NCI-H1092 (cell line): ENCODE measurements at regions not wholly inside any gene's neighbourhood (a gene's known extent, or its start where the extent isn't known, plus 50 kb on each side); places are given as distances from the start of the nearest gene placed in this dataset.
"Not testable (repeated sequence)": the region's sequence is repeated elsewhere in the genome, so short reads cannot be mapped to it uniquely, and the experiment has no call there.

ENCODE experiments used
- DNase-seq: peaks from one replicate; lab custom pipeline; 2025; lab: John Stamatoyannopoulos, UW

DNA sequence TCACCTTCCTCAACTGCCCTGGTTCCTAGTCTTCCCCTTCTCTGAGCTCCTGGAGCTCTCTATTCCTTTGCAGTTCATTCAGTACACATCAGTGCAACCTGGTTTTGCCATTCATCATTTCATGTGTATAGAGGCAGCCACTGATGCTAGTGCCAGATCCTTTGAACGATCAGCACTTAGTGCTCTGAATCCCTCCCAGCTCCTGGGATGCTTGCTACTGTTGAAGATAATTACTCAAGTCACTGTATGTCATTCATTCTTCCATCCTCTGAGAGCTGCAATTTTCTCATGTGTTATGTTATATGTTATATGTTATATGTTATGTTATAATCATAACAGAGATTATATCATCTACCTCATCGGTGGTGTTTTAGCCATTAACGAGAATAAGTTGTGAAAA is 98.5 kb upstream of the UXS1 start:
- DNase-seq: no peak

DNA sequence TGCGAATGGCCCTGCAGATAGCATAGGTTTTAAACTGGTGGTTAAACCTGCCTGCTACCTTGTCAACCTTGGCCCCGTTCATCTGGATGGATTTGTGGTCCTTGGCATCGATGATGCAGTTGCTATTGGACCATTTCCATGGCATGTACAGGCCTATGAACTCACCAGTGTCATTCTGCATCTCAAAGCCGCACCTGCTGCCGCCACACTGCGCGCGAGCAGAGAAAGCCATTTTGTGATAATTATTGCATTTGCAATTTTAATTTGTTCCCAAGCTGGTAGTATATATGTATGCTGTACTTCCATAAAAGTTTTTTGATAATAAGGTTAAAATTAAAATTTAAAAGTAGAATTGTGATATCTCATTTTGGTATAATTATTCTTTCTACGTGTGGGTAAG is 94.8 kb upstream of the UXS1 start:
- DNase-seq: no peak

- no peak for DNase-seq
These were observed 91.2 kb upstream of the UXS1 start for GRCh38 chr2:106285237-106285829.

GRCh38 chr2:106284691-106285202 is 90.6 kb upstream of the UXS1 start:
- DNase-seq: no peak

DNA sequence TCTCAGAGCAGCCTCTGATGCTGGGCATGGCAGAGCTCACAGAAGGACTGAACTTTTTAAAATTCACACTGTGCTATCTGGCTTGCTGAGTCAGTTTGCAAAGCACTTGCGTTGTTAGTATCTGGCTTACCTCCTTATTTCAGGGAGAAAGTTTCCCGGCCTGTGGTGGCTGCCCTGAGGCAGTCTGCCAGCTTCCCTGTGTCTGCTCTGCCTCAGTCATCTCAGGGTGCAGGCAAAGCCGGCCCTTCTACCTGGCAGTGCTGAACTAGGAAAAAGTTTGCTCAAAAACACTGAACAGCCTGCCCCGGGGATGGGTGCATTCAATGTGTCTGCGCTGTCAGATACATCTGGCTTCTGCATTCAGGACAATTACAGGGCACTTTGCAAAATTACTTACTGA is 90.2 kb upstream of the UXS1 start:
- DNase-seq: no peak

GRCh38 chr2:106283228-106284152 is 89.4 kb upstream of the UXS1 start:
- not testable (repeated sequence) for DNase-seq

- DNase-seq: no peak
These were observed 88.5 kb upstream of the UXS1 start for GRCh38 chr2:106282462-106283170.

DNA sequence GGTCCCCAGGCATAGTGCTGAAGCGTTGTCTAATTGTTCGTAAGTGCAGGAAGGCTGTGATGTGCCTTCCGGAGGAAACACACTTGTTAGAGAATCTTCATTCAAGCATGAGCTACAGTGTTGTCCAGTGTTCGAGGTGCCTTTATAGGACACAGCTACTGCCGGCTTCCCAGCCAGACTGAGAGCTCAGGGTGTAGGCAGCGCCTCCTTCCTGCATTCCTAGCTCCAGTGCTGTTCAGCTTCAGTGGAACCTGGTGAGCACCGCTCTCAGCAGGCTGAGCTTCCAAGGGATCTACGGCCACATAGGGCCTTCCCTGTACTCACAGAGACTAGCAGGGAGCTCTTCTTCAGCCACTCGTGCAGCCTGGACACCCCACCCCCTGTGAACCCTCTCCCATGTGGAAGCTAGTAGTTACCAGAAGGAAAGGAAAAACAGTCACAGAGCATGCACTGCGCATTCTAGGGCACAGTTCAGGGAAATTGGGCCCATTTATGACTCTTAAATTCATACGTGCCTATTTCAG is 87.9 kb upstream of the UXS1 start:
- DNase-seq: not testable (repeated sequence)

DNA sequence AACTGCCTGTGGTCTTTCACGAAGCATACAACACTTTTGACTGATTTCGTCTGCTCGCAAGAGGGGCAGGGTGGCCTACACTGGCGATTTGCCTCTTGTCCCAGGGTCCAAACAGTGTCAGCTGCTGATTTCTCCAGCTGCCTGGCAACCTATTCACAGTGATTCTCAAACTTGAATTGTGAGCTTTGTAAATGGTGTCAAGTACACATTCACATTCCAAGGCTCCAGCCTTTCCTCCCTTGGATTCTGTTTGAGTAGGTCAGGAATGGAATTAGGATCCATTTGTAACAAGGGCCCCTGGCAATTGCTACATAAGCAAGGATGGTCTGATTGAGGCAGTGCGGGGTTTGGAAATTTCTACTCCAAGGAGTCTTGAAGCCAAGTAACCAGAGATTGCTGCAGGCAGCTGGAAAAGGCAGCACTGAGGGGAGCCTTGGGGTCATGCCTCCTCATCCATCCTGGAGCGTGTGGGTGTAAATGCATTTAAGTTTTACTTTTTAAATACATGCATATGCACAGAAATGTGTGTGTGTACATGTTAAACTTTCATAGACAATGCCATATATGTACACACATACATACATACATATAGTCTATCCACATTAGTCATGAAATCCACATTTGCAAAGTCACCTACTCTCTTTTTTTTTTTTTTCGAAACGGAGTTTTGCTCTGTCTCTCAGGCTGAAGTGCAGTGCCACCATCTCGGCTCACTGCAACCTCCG is 86.8 kb upstream of the UXS1 start:
- no peak for DNase-seq

DNA sequence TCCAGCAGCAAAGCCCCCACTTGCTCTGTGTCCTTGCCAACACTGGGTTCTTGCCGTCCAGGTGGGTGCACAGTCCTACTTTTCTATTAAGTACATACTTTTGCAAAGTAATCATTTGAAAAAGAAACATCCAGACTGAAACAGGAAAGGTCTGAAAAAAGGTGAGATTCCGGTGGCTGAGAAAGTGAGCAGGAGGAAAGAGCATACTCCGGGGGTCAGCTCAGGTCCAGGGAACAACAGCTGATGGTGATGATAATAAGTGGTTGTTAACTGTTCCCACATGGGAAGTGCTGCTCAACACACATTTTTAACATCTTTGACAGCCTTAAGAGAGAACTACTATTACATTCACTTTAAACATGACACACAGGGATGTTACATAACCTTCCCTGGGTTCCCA is 86.1 kb upstream of the UXS1 start:
- no peak for DNase-seq

GRCh38 chr2:106278112-106278876 is 84.2 kb upstream of the UXS1 start:
- no peak for DNase-seq

DNA sequence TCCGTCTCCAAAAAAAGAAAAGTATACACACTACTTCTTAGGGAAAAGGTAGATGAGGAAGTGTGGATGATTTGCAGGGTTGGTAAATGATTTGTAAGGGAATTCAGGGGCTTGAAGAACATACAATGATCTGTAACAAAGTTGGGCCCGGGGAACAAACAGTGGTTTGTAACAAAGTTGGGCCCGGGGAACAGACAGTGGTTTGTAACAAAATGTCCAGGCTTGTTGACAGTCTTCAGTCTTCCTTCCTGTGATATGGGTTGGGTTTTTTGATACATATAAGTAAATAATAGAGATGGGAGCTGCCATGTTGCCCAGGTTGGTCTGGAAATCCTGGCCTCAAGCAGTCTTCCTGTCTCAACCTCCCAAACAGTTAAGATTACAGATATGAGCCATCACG is 83.3 kb upstream of the UXS1 start:
- no peak for DNase-seq

DNA sequence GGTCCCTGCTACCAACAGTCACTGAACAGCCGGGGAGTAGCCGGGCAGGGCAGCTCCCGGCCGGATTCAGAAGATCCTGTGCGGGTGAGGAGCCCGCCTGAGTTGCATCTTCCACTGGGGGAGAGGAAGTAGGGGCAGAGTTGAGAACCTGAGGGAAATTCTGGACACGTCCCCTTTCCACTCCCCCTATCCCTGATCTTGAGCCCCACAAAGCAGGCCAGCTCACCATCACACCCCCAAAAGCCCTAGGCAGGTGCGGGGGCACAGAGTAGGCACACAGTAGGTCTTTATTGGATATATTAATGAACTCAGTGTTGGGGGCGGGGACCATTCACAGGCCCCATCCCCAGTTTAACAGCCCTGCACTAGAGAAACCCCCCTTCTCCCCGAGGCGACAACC is 81.9 kb upstream of the UXS1 start:
- no peak for DNase-seq

GRCh38 chr2:106274668-106275067 is 80.6 kb upstream of the UXS1 start:
- no peak for DNase-seq

- DNase-seq: no peak
These were observed 78.2 kb upstream of the UXS1 start for GRCh38 chr2:106272216-106272807.

GRCh38 chr2:106270471-106270891 is 76.4 kb upstream of the UXS1 start:
- DNase-seq: no peak

DNA sequence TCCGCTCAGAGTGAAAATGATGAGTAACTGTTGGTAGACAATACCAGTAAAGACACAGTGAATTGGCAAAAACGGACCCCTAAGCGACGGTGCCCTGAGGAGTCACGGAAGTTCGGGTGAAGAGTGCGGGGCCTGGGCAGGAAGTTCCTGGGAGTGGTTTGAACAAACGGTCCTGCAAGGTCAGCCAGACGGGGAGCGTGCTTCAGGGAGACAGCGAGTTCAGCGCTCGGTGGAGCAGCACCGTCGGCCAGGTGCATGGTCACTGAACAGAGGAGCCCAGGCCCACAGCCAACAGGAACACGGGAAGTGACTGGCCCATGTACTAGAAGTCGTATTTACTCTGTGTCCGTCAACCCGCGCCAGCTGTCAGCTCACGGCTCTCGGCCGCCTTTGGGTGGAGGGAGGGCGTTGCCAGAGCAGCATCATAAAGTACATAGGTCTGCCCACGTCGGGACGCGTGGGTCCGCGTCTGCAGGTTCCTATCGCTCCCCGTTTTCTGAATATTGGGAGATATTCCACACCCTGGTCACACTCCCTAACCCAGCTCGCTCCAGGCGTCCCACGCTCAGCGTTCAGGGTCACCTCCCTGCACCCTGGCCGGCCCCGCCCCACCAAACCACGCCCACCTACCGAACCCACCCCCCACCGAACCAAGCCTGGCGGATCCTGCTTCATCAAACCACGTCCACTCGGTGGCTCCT is 75.6 kb upstream of the UXS1 start:
- peak; percentile 34 for DNase-seq

- DNase-seq: no peak
These were observed 73.9 kb upstream of the UXS1 start for GRCh38 chr2:106267997-106268396.

DNA sequence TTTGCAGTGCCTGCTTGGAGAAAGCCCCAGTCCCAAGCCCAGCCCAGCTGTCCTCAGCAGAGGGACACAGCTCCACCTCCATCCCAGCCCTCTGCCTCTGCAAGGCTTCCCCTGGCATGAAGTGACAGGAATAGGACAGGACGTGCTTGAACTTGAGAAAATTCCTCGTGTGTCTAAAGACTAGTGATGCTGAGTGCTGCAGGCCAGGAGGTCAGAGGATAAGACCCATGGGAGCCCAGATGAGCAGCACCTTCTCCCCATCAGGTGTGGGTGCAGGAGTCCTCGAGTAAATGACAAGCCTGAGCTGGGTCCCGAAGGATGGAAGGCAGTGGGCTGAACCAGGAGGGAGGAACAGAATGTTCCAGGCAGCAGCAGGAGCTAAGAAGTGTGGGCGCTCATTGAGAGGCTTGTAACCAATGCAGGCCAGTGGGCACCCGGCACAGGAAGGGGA is 67.8 kb upstream of the UXS1 start:
- DNase-seq: no peak

GRCh38 chr2:106258859-106259258 is 64.8 kb upstream of the UXS1 start:
- DNase-seq: not testable (repeated sequence)
